HUES64 (cell line): ENCODE measurements at regions not wholly inside any gene's neighbourhood (a gene's known extent, or its start where the extent isn't known, plus 50 kb on each side); places are given as distances from the start of the nearest gene placed in this dataset.

Experiments used
- H3K27ac ChIP-seq: 2 replicates; pipeline ENCODE4 v1.7.0; 2013; ENCODE audit warnings: low read depth, low read length, inconsistent platforms
- H3K27me3 ChIP-seq: 2 replicates; pipeline ENCODE4 v1.6.1; 2013; ENCODE audit warnings: mild to moderate bottlenecking, low read length; ENCODE audit not compliant: insufficient read depth
- H3K36me3 ChIP-seq: 2 replicates; pipeline ENCODE4 v1.6.1; 2013; ENCODE audit warnings: mild to moderate bottlenecking, low read length; ENCODE audit not compliant: insufficient read depth
- H3K4me1 ChIP-seq: 2 replicates; pipeline ENCODE4 v1.6.1; 2013; ENCODE audit warnings: mild to moderate bottlenecking, low read length, moderate library complexity; ENCODE audit not compliant: insufficient read depth
- H3K4me3 ChIP-seq: 2 replicates; pipeline ENCODE4 v1.5.1; 2013; ENCODE audit warnings: mild to moderate bottlenecking, low read length, moderate library complexity
- H3K9ac ChIP-seq: 2 replicates; pipeline ENCODE4 v1.6.1; 2013; ENCODE audit warnings: mild to moderate bottlenecking, low read depth, low read length
- H3K9me3 ChIP-seq: 2 replicates; pipeline ENCODE4 v1.6.1; 2013; ENCODE audit warnings: low read depth, low read length; ENCODE audit not compliant: insufficient read depth
- WGBS: fragments of 150-250, 120-280 bp; methylation state at CpG from one replicate; pipeline ENCODE4 v1.1.7; 2013; ENCODE audit warnings: missing lambda C conversion rate; 5-methylcytosine and 5-hydroxymethylcytosine counted together

GRCh38 chr11:10387206-10388083 lies 67.6 kb upstream of the AMPD3 start:
- H3K9me3 ChIP-seq = peaks cover 4% of the 10 kb centered on the region; the same call in 1 of the 2 replicates
- 86% methylated on average over 17 of the region's 17 CpGs for WGBS
- H3K36me3 ChIP-seq = no peaks in the 10 kb centered on the region
- H3K4me1 ChIP-seq = peaks cover 3% of the 10 kb centered on the region; the same call in 1 of the 2 replicates
- H3K4me3 ChIP-seq = no peak overlapping the region
- no peaks in the 10 kb centered on the region for H3K27me3 ChIP-seq
- no peak overlapping the region for H3K27ac ChIP-seq
- no peak overlapping the region for H3K9ac ChIP-seq

GRCh38 chr11:10388101-10388500 lies 67.0 kb upstream of the AMPD3 start:
- peaks cover 4% of the 10 kb centered on the region; the same call in 1 of the 2 replicates for H3K9me3 ChIP-seq
- H3K27ac ChIP-seq = no peak overlapping the region
- H3K4me1 ChIP-seq = peaks cover 3% of the 10 kb centered on the region; the same call in 1 of the 2 replicates
- H3K27me3 ChIP-seq = no peaks in the 10 kb centered on the region
- H3K36me3 ChIP-seq = no peaks in the 10 kb centered on the region
- H3K4me3 ChIP-seq = no peak overlapping the region
- H3K9ac ChIP-seq = no peak overlapping the region
- WGBS = 74% methylated on average over 5 of the region's 5 CpGs

- H3K27ac ChIP-seq = no peak overlapping the region
These were observed 66.5 kb upstream of the AMPD3 start for GRCh38 chr11:10388574-10388973.

DNA sequence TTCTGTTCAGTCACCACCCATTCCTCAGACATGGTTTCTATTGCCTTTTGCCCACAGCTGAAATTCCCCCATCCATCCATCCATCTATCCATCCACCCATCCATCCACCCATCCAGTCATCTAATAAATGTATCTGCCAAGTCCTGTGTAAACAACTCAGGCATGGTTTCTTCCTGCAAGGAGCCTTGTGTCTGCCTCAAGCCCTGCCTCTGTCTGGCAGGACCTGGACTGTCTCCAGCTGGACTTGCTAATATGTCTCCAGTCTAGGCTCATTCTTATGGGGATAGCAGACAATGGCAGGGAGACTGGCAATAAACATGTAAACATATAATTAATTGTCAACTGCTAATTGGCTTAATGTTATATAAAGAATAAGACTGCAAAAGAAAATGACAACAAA lies 64.7 kb upstream of the AMPD3 start:
- Histone ChIP-seq H3K9me3 (peaks cover 4% of the 10 kb centered on the region; the same call in 1 of the 2 replicates), H3K36me3 (no peaks in the 10 kb centered on the region), H3K27me3 (no peaks in the 10 kb centered on the region), H3K27ac (no peak overlapping the region), H3K4me1 (peaks cover 8% of the 10 kb centered on the region; the same call in 1 of the 2 replicates), H3K4me3 (no peak overlapping the region), H3K9ac (no peak overlapping the region)

More at GRCh38 chr11:10388574-10388973, 66.5 kb upstream of the AMPD3 start:
- Histone ChIP-seq H3K9me3 (peaks cover 4% of the 10 kb centered on the region; the same call in 1 of the 2 replicates), H3K36me3 (no peaks in the 10 kb centered on the region), H3K4me3 (no peak overlapping the region), H3K9ac (no peak overlapping the region), H3K4me1 (peaks cover 3% of the 10 kb centered on the region; the same call in 1 of the 2 replicates), H3K27me3 (no peaks in the 10 kb centered on the region)
- WGBS = 75% methylated on average over 5 of the region's 5 CpGs

DNA sequence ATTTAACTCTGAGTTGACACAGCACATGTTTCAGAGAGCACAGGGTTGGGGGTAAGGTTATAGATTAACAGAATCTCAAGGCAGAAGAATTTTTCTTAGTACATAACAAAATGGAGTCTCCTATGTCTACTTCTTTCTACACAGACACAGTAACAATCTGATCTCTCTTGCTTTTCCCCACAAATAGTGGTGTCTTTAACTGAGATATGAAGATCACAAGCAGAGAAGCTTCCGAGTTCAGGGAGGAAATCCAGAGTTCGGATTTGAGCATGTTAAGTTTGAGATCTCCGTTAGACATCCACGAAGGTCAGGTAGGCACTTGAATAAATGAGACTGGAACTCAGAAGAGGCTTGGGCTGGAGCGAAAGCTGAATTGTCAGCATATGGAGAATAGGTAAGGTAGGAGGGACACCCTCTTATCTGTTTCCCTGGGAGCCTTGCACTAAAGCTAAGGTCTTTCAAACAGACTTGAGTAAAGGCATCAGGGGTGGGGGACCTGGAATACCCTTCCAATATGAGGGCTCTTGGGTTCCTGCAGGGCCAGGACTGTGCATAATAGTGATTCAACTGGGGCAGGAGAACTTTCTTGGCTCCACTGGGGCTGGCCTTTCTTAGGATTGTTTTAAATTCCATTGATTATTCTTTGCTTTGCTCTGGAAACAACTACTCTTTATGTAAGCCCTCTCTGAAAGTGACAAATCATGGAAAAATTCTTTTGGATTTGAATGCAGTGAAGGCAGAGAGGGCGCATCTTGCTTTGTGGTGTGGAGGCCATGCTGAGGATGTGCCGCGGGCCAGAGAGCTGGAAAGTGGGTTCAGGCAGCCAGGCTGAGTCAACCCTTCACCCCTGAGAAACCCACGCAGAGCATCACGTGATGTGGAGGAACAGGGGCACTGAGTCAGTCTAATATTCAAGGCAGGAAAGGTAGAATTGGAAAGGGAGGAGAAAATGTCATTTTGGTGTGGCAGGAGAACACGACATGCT lies 62.7 kb upstream of the AMPD3 start:
- no peaks in the 10 kb centered on the region for H3K27me3 ChIP-seq
- WGBS = 94% methylated on average over 11 of the region's 11 CpGs

GRCh38 chr11:10394229-10395101 lies 60.6 kb upstream of the AMPD3 start:
- Histone ChIP-seq H3K9me3 (peaks cover 4% of the 10 kb centered on the region; the same call in 1 of the 2 replicates), H3K9ac (no peak overlapping the region), H3K27ac (no peak overlapping the region), H3K4me1 (peaks cover 9% of the 10 kb centered on the region; the same call in 1 of the 2 replicates), H3K4me3 (no peak overlapping the region), H3K36me3 (no peaks in the 10 kb centered on the region), H3K27me3 (no peaks in the 10 kb centered on the region)
- WGBS = 92% methylated on average over 13 of the region's 13 CpGs

More for the DNA sequence above, 62.7 kb upstream of the AMPD3 start:
- Histone ChIP-seq H3K36me3 (no peaks in the 10 kb centered on the region), H3K9me3 (peaks cover 4% of the 10 kb centered on the region; the same call in 1 of the 2 replicates), H3K9ac (no peak overlapping the region), H3K4me3 (no peak overlapping the region), H3K27ac (no peak overlapping the region), H3K4me1 (peaks cover 9% of the 10 kb centered on the region; the same call in 1 of the 2 replicates)

DNA sequence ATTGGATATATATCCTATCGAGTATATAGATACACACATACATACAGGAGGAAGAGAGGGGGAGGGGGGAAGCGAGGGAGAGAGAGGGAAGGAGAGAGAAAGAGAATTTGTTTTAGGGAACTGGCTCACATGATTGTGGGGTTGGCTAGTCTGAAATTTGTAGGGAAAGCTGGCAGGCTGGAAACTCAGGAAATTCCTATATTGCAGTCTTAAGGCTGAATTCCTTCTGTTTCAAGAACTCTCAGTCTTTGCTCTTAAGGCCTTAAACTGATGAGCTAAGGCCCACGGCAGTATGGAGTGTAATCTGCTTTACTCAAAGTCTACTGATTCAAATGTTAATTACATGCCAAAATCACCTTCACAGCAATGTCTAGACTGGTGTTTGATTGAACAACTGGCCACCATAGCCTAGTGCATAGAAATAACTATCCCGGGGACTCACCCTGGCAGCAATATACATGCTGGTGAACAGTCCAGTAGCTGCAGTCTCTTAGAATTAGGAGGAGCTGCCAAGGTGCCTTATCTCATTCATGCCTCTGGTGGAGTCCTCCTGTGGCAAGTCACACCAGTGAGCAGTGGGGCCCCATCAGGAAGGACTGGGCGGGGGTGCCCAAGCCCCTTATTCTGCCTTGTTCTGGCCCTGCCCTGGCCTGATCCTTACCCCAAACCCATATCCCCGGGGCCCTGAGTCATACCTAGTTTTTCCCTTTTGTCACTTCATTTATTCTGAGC lies 59.7 kb upstream of the AMPD3 start:
- Histone ChIP-seq H3K9ac (no peak overlapping the region), H3K4me1 (peaks cover 9% of the 10 kb centered on the region; the same call in 1 of the 2 replicates)
- WGBS = 78% methylated on average over 5 of the region's 6 CpGs

GRCh38 chr11:10396771-10397170 lies 58.3 kb upstream of the AMPD3 start:
- Histone ChIP-seq H3K4me1 (peaks cover 9% of the 10 kb centered on the region; the same call in 1 of the 2 replicates), H3K27ac (no peak overlapping the region), H3K9ac (no peak overlapping the region), H3K9me3 (no peaks in the 10 kb centered on the region), H3K27me3 (no peaks in the 10 kb centered on the region), H3K36me3 (no peaks in the 10 kb centered on the region), H3K4me3 (no peak overlapping the region)
- WGBS = 94% methylated on average over 4 of the region's 4 CpGs

More for the DNA sequence above, 59.7 kb upstream of the AMPD3 start:
- H3K4me3 ChIP-seq = no peak overlapping the region
- H3K27ac ChIP-seq = no peak overlapping the region
- no peaks in the 10 kb centered on the region for H3K36me3 ChIP-seq
- no peaks in the 10 kb centered on the region for H3K27me3 ChIP-seq
- H3K9me3 ChIP-seq = peaks cover 4% of the 10 kb centered on the region; the same call in 1 of the 2 replicates

DNA sequence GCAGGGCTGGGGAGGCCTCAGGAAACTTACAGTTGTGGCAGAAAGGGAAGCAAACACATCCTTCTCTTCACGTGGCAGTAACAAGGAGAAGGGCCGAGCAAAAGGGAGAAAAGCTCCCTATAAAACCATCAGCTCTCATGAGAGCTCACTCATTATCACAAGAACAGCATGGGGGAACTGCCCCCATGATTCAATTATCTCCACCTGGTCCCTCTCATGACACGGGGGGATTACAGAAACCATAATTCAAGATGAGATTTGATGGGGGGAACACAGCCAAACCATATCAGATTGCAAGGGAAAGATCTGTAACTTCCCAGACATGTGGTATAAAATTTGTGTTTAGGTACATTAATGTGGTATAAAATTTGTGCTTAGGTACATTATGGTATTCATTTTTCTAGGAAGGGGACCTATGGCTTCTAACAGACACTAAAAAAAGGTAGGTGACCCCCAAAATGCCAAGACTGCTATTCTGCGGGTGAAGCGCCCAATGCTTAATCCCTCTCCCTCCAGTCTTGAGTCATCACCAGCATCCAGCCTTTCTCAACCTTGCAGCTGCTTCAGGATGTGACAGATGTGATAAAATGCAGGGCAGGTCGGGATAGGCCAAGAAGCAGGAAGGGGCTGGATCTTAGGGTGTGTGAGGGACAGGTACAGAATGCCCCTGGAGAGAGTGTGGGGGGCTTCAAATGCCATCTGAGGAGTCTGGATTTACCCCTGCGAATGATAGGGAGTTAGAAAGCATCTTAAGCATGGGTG lies 57.7 kb upstream of the AMPD3 start:
- no peaks in the 10 kb centered on the region for H3K36me3 ChIP-seq
- no peaks in the 10 kb centered on the region for H3K9me3 ChIP-seq
- no peak overlapping the region for H3K4me3 ChIP-seq
- no peak overlapping the region for H3K9ac ChIP-seq
- 0 out of 2 replicates have a peak, but pooled peaks cover 6% of the 10 kb centered on the region for H3K4me1 ChIP-seq
- WGBS = 91% methylated on average over 7 of the region's 7 CpGs
- H3K27me3 ChIP-seq = no peaks in the 10 kb centered on the region
- no peak overlapping the region for H3K27ac ChIP-seq
